ENCODE measurements at regions not wholly inside any gene's neighbourhood (a gene's known extent, or its start where the extent isn't known, plus 50 kb on each side); places are given as distances from the start of the nearest gene placed in this dataset.

DNA sequence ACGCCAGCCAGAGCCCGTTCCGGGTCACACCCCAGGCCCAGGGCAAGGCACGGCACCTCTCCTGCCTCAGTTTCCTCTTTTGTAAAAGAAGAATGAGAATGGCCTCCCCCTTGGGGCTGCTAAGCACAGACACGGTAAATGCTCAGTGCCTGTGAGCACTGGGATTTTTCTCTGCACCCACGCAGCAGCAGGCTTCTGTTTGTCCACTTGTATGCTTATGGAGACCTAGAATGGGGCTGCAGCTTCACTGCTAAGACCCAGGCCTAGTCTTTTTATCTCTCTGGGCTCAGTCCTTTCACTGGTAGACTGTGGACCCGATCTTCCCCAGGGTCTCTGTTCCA is 1327.9 kb downstream of the TBC1D22A start (continued):
- TF ChIP-seq HIC1 (tag by site-specific recombination; IDR thresholded peaks at IDR 0.05) (0 out of 2 replicates have a peak, but pooled peaks have one; percentile 85), TRIM28 (IDR thresholded peaks at IDR 0.05; ENCODE audit: borderline replicate concordance, low read length) (0 out of 2 replicates have a peak, but pooled peaks have one; percentile 54), ZIC2 (tag by site-specific recombination; IDR thresholded peaks at IDR 0.05) (peak; percentile 8; the same call in 1 of the 2 replicates), INSM2 (tag by site-specific recombination; IDR thresholded peaks at IDR 0.05) (no peak), ZNF133 (tag by site-specific recombination; IDR thresholded peaks at IDR 0.05) (no peak), ZNF629 (tag by site-specific recombination; IDR thresholded peaks at IDR 0.05) (0 out of 2 replicates have a peak, but pooled peaks have one; percentile 3), PATZ1 (tag by site-specific recombination; IDR thresholded peaks at IDR 0.05) (no peak), MEIS1 (CRISPR knock-in tag; IDR thresholded peaks at IDR 0.05; ENCODE audit: borderline replicate concordance) (no peak), ZNF24 (tag by site-specific recombination; IDR thresholded peaks at IDR 0.05) (0 out of 2 replicates have a peak, but pooled peaks have one; percentile 2), ZEB2 (tag by site-specific recombination; IDR thresholded peaks at IDR 0.05) (peak; percentile 4; the same call in 1 of the 2 replicates)

DNA sequence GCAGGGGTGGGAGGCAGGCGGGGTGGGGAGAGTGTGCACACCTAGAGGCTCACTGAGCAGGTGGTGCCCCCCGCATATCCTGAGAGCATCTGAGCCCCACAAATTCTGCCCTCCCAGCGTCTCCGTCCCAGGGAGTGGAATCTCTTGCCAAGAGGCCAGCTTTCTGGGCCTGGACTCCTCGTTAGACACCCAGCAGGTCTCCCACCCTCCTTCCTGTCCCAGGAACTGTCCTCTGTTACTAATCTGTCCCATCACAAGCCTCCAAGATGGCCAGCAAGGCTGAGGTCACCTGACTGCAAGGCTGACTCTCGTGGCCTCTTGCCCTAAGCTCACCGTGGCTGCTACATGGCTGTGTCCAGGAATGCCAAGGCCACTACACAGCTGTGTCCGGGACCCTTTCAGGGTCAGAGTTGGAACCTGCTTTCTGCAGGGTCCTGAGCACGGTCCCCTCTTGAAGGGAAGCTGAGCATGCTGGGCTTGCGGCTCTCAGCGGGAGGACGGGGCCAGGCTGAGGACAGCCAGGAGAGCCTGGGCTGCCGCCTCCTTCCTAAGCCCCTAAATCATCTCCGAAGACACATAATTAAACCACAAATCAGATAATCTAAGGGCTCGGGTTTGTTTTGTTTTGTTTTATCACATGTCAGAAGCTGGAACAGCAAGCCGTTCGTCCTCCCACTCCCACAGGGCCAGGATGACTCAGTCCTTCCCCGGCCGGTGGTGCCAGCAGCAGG is 1327.3 kb downstream of the TBC1D22A start:
- ChIA-PET CTCF (interaction anchor here (0.5 kb wide), 1 partner anchor 155 kb away, joined by 3 read pairs; no protein-coding TSS in a partner anchor), POLR2A (no interaction called here)
- Histone ChIP-seq H3K4me1 (ENCODE audit: control insufficient read depth, insufficient read depth, low read length) (peaks cover 12% of the 10 kb centered on the region), H3K9me3 (ENCODE audit: control insufficient read depth, insufficient read depth, low read depth, low read length) (no peaks in the 10 kb centered on the region), H3K36me3 (ENCODE audit: control insufficient read depth in 2 of 2, insufficient read depth in 1 of 2, low read length in 2 of 2) (no peaks in the 10 kb centered on the region), H3K4me3 (ENCODE audit: low read depth, low read length) (no peak overlapping the region), H3K27ac (ENCODE audit: extremely low read depth, low read depth, low read length) (peak overlapping the region; percentile 73; the same call in 1 of the 2 replicates)
- TF ChIP-seq, protein P1, sequence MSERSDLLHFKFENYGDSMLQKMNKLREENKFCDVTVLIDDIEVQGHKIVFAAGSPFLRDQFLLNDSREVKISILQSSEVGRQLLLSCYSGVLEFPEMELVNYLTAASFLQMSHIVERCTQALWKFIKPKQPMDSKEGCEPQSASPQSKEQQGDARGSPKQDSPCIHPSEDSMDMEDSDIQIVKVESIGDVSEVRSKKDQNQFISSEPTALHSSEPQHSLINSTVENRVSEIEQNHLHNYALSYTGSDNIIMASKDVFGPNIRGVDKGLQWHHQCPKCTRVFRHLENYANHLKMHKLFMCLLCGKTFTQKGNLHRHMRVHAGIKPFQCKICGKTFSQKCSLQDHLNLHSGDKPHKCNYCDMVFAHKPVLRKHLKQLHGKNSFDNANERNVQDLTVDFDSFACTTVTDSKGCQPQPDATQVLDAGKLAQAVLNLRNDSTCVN (tag by site-specific recombination; optimal IDR thresholded peaks at IDR 0.05) = no peak
- TF ChIP-seq ZSCAN23 (tag by site-specific recombination; IDR thresholded peaks at IDR 0.05) (no peak), ZBTB49 (tag by site-specific recombination; IDR thresholded peaks at IDR 0.05; ENCODE audit: low read depth) (no peak), ZSCAN4 (tag by site-specific recombination; IDR thresholded peaks at IDR 0.05) (0 out of 2 replicates have a peak, but pooled peaks have one; percentile 21), ZNF488 (tag by site-specific recombination; IDR thresholded peaks at IDR 0.05) (peak; percentile 82; the same call in 1 of the 2 replicates), ZIC2 (tag by site-specific recombination; IDR thresholded peaks at IDR 0.05) (peak; percentile 93), ZNF600 (tag by site-specific recombination; IDR thresholded peaks at IDR 0.05) (0 out of 2 replicates have a peak, but pooled peaks have one; percentile 30), SALL2 (tag by site-specific recombination; IDR thresholded peaks at IDR 0.05; ENCODE audit: borderline replicate concordance) (no peak), SCRT1 (tag by site-specific recombination; IDR thresholded peaks at IDR 0.05; ENCODE audit: borderline replicate concordance) (no peak), ZNF2 (tag by site-specific recombination; IDR thresholded peaks at IDR 0.05) (no peak), ZNF560 (tag by site-specific recombination; IDR thresholded peaks at IDR 0.05; ENCODE audit: borderline replicate concordance) (no peak), ZNF561 (tag by site-specific recombination; IDR thresholded peaks at IDR 0.05; ENCODE audit: borderline replicate concordance) (0 out of 2 replicates have a peak, but pooled peaks have one; percentile 30)
- TF ChIP-seq, protein P2, sequence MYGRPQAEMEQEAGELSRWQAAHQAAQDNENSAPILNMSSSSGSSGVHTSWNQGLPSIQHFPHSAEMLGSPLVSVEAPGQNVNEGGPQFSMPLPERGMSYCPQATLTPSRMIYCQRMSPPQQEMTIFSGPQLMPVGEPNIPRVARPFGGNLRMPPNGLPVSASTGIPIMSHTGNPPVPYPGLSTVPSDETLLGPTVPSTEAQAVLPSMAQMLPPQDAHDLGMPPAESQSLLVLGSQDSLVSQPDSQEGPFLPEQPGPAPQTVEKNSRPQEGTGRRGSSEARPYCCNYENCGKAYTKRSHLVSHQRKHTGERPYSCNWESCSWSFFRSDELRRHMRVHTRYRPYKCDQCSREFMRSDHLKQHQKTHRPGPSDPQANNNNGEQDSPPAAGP (tag by site-specific recombination; IDR thresholded peaks at IDR 0.05) = 0 out of 2 replicates have a peak, but pooled peaks have one; percentile 68
